PC-9 (cell line): ENCODE measurements at regions not wholly inside any gene's neighbourhood (a gene's known extent, or its start where the extent isn't known, plus 50 kb on each side); places are given as distances from the start of the nearest gene placed in this dataset.
"Not testable (repeated sequence)": the region's sequence is repeated elsewhere in the genome, so short reads cannot be mapped to it uniquely, and the experiment has no call there.

Experiments used
- BruUV-seq: library from RNA; stranded (reverse); fragments of 400-500 nt; replicated peaks from 2 replicates; lab custom pipeline; 2021; lab: Mats Ljungman, UMichigan
- CTCF ChIA-PET: fragments of 300-600 bp; sonication (Branson Sonifier 250); formaldehyde crosslinking; loops from one replicate; lab custom pipeline; 2022; ENCODE audit warnings: antibody characterized with exemption; lab: Charles Lee
- POLR2A ChIA-PET: fragments of 300-600 bp; sonication (Branson Sonifier 250); formaldehyde crosslinking; loops from one replicate; lab custom pipeline; 2022; ENCODE audit warnings: antibody characterized with exemption; ENCODE audit not compliant: unreplicated experiment; lab: Charles Lee
- DNase-seq, 2 experiments: peaks; one replicate each; pipeline versions ENCODE4 v3.0.0 to v3.0.0-alpha.2; 2015 to 2022; ENCODE audit warnings: mixed read lengths in 1 of 2
- H2AFZ ChIP-seq: fragments of 200-600 bp; sonication (generic); 2 replicates; pipeline ENCODE4 v1.8.1; 2017; ENCODE audit warnings: antibody characterized with exemption
- H3F3A ChIP-seq: fragments of 200-600 bp; sonication (generic); 2 replicates; pipeline ENCODE4 v1.8.1; 2017; ENCODE audit warnings: antibody characterized with exemption, mild to moderate bottlenecking, low read depth; ENCODE audit not compliant: insufficient read depth
- H3K27ac ChIP-seq: fragments of 200-600 bp; sonication (generic); 2 replicates; pipeline ENCODE4 v1.6.1; 2016; ENCODE audit warnings: mixed run types
- H3K27me3 ChIP-seq: fragments of 200-600 bp; sonication (generic); 2 replicates; pipeline ENCODE4 v1.6.1; 2016; ENCODE audit warnings: low read depth, mixed run types; ENCODE audit not compliant: insufficient read depth
- H3K36me3 ChIP-seq: fragments of 200-600 bp; sonication (generic); 2 replicates; pipeline ENCODE4 v1.6.1; 2016; ENCODE audit warnings: low read depth, mixed run types
- H3K4me1 ChIP-seq: fragments of 200-600 bp; sonication (generic); replicated peaks from 2 replicates; pipeline ENCODE4 v1.6.1; 2016; ENCODE audit warnings: mixed run types; ENCODE audit not compliant: insufficient read depth
- H3K4me2 ChIP-seq: fragments of 200-600 bp; sonication (generic); 2 replicates; pipeline ENCODE4 v1.6.1; 2017; ENCODE audit warnings: mixed run types
- H3K4me3 ChIP-seq: fragments of 200-600 bp; sonication (generic); 2 replicates; pipeline ENCODE4 v1.6.1; 2016; ENCODE audit warnings: mixed run types
- H3K79me2 ChIP-seq: fragments of 200-600 bp; sonication (generic); 2 replicates; pipeline ENCODE4 v1.6.1; 2017; ENCODE audit warnings: low read depth, mixed run types
- H3K9me2 ChIP-seq: fragments of 200-600 bp; sonication (generic); 2 replicates; pipeline ENCODE4 v1.8.1; 2017; ENCODE audit warnings: mild to moderate bottlenecking; ENCODE audit not compliant: insufficient read depth
- H3K9me3 ChIP-seq: fragments of 200-600 bp; sonication (generic); 2 replicates; pipeline ENCODE4 v1.8.1; 2016; ENCODE audit warnings: low read depth; ENCODE audit not compliant: insufficient read depth
- H4K20me1 ChIP-seq: fragments of 200-600 bp; sonication (generic); 2 replicates; pipeline ENCODE4 v1.8.1; 2017; ENCODE audit not compliant: insufficient read depth
- intact Hi-C: fragments of 100-400 bp; cut with micrococcal nuclease; formaldehyde crosslinking; loops from one replicate; pipeline ENCODE4 v1.10.0; 2022; ENCODE audit not compliant: unreplicated experiment

DNA sequence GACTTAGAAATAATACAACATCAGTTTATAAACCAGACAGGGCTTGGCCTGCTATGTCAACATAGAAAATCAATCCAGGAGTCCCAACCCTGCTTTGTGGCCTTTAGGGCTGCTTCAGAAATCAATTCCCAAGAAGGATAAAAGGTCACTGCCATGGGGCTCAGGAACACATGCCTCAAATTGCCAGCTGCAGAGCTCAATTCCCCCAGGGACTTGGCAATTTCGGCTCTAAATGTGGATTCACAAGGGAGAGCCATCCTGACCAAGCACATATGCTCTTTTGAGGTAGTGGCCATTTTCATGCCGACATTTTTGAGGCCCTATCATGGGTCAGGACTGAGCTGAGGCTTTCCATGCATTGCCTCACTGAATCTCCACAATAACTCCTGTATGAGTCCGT, 97.5 kb downstream of the SPDYE17 start:
- CTCF ChIA-PET, BruUV-seq, H3K9me2 ChIP-seq, H3K9me3 ChIP-seq, H3K4me3 ChIP-seq, H3F3A ChIP-seq, H3K4me2 ChIP-seq, H3K4me1 ChIP-seq, H3K27ac ChIP-seq, H3K27me3 ChIP-seq, H3K36me3 ChIP-seq, intact Hi-C loops, DNase-seq, H4K20me1 ChIP-seq, H3K79me2 ChIP-seq, H2AFZ ChIP-seq, POLR2A ChIA-PET: not testable (repeated sequence)

DNA sequence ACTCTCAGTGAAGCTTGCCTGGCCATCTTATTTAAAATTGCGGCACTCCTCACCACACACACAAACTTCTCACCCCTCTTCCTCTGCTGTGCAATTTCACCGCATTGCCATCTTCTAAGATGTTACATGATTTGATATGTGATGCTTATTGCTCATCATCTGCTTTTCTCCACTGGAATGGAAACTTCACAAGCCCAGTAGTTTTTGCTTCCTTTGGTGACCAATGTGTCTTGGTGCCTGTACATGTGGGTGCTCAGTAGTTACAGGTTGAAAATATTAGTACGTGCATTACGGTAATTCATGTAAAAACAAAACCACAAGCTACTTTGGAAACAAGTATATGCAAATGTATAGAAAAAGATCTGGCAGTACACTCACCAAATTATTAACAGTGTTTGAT, 99.2 kb downstream of the SPDYE17 start:
- H3K27me3 ChIP-seq, H2AFZ ChIP-seq, intact Hi-C loops, BruUV-seq, H3F3A ChIP-seq, H3K4me3 ChIP-seq, H4K20me1 ChIP-seq, H3K27ac ChIP-seq, H3K9me3 ChIP-seq, POLR2A ChIA-PET, H3K4me2 ChIP-seq, H3K79me2 ChIP-seq, H3K36me3 ChIP-seq, H3K9me2 ChIP-seq, DNase-seq, H3K4me1 ChIP-seq, CTCF ChIA-PET: not testable (repeated sequence)

DNA sequence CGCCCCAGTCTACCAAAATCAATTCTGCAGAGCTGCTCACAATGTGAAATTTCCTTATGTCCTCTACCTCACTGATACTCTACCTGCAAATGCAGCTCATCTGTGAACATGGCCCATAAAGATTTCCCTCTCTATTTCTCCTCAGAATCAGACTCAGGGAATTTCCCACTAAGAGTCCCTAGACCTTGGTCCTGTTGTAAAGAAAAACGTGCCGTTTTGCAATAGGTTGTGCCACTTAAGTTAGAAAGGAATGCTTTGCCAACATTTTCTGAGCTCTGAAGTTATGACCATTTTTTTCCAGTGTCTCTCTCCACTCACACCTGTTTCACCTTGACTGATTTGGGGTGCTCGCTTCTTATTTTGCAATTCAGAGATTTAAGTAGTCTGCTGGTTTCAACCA, 100.7 kb downstream of the SPDYE17 start:
- H2AFZ ChIP-seq, intact Hi-C loops: not testable (repeated sequence)

DNA sequence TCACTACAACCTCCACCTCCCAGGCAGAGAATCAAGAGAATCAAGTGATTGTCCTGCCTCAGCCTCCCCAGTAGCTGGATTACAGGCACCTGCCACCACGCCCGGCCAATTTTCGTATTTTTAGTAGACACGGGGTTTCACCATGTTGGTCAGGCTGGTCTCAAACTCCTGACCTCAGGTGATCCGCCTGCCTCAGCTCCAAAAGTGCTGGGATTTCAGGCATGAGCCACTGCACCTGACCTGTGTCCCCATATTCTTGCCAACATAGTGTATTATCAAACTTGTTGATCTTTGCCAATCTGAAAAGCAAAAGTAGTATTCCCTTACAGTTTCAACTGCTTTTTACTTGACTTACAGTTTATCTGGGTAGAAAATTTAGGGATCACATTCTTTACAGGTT, 101.7 kb downstream of the SPDYE17 start:
- H3K4me2 ChIP-seq, CTCF ChIA-PET, H3K36me3 ChIP-seq, intact Hi-C loops, H3K79me2 ChIP-seq, H3K27ac ChIP-seq, H3F3A ChIP-seq, H4K20me1 ChIP-seq, H3K9me2 ChIP-seq, H2AFZ ChIP-seq, POLR2A ChIA-PET, H3K4me1 ChIP-seq, H3K27me3 ChIP-seq, H3K9me3 ChIP-seq, H3K4me3 ChIP-seq, BruUV-seq, DNase-seq: not testable (repeated sequence)

More for the DNA sequence above, 100.7 kb downstream of the SPDYE17 start:
- BruUV-seq, H3K36me3 ChIP-seq, H3K79me2 ChIP-seq, H3K9me2 ChIP-seq, DNase-seq, H3K4me2 ChIP-seq, H3K4me3 ChIP-seq, H3K27me3 ChIP-seq, H3K27ac ChIP-seq, CTCF ChIA-PET, H3F3A ChIP-seq, POLR2A ChIA-PET, H4K20me1 ChIP-seq, H3K9me3 ChIP-seq, H3K4me1 ChIP-seq: not testable (repeated sequence)

DNA sequence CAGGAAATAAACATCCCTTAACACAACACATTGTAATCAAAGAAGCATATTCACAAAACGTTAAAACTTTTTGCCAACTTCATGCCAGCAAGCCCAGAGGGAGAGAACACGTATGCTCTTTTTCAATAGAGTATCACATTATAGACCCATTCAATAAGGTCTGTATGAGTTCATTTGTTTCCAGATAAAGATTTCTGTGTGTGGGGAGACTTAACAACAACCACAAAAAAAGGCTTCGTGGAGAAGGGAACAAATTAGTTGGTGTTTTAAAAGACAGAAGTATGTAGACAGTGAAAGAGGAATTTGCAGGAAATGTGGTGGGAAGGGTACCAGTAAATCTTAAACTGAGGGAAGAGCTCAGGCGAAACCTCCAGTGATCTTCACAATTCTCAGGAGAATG, 103.4 kb downstream of the SPDYE17 start:
- BruUV-seq, DNase-seq, H3K27me3 ChIP-seq, H3K4me3 ChIP-seq, H3K4me1 ChIP-seq, H3F3A ChIP-seq, H2AFZ ChIP-seq, H3K27ac ChIP-seq, CTCF ChIA-PET, intact Hi-C loops, H3K9me3 ChIP-seq, H3K79me2 ChIP-seq, POLR2A ChIA-PET, H3K4me2 ChIP-seq, H3K36me3 ChIP-seq, H4K20me1 ChIP-seq, H3K9me2 ChIP-seq: not testable (repeated sequence)

DNA sequence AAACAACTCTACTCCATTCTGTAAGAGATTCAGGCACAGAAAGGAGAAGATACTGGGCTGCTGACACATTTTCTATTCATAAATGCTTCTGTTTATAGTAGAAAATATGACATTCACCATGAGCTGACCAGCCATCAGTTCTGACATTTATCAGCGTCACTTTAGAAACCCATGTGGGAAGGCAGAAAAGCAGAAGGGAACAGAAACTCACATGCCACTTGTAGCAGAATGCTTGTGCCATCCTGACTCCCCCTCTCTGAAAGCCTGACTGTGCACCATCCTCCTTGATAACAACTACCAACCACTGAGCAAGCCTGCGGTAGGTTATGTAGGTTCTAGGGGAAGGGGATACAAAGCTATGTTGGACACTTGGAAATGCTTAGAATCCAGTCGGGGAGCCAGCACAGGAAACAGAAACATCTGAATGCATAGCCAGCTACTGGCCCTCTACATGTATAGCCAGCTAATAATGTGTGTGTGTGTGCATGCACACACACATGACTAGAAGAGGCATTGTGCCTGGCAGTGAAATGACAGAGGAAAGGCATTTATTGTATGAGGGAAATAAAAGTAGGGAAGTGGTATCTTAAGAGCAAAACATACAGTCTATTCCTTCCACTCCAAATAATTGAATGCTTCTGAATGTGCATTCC, 104.3 kb downstream of the SPDYE17 start:
- POLR2A ChIA-PET, H3K9me3 ChIP-seq, H3K4me2 ChIP-seq, H3K4me3 ChIP-seq, H3K27ac ChIP-seq, H3F3A ChIP-seq, H3K27me3 ChIP-seq, H2AFZ ChIP-seq, intact Hi-C loops, H3K4me1 ChIP-seq, DNase-seq, H3K9me2 ChIP-seq, H3K79me2 ChIP-seq, H3K36me3 ChIP-seq, H4K20me1 ChIP-seq, BruUV-seq: not testable (repeated sequence)
- CTCF ChIA-PET = interaction anchor here (0.7 kb wide), 1 partner anchor 469 kb away, joined by 3 read pairs; no protein-coding TSS in a partner anchor

DNA sequence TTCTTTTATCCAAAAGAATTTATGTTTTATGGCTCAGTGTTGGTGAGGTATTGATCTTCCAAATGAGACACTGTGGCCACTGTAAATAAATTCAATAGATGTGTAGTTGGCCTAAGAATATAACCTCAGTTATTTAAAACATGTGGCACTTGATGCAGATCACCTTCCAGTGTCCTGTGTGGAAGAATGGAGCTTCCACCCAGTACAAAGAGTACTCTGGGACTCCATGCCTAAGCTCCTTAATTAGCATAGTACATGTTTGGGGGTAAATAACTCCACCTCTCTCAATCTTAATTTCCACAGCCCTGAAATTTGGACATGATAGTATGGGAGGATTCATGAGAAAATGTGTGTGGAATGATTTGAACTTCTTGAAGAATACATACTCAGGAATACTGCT, 105.7 kb downstream of the SPDYE17 start:
- POLR2A ChIA-PET, H3K4me2 ChIP-seq, DNase-seq, H3K9me3 ChIP-seq, BruUV-seq, intact Hi-C loops, H2AFZ ChIP-seq, H3K79me2 ChIP-seq, CTCF ChIA-PET, H3K27me3 ChIP-seq, H3K36me3 ChIP-seq, H3K4me1 ChIP-seq, H4K20me1 ChIP-seq, H3K9me2 ChIP-seq, H3K27ac ChIP-seq, H3K4me3 ChIP-seq, H3F3A ChIP-seq: not testable (repeated sequence)
